Mesodermal cell (in vitro differentiated cells): ENCODE measurements at regions not wholly inside any gene's neighbourhood (a gene's known extent, or its start where the extent isn't known, plus 50 kb on each side); places are given as distances from the start of the nearest gene placed in this dataset.
"Not testable (repeated sequence)": the region's sequence is repeated elsewhere in the genome, so short reads cannot be mapped to it uniquely, and the experiment has no call there.

Source experiments
- H3K27ac ChIP-seq: 2 replicates; pipeline ENCODE4 v1.7.0; 2013; ENCODE audit warnings: mild to moderate bottlenecking, low read depth, low read length, moderate library complexity; ENCODE audit not compliant: severe bottlenecking
- H3K36me3 ChIP-seq: 2 replicates; pipeline ENCODE4 v1.7.1; 2013; ENCODE audit warnings: mild to moderate bottlenecking, low read length, moderate library complexity; ENCODE audit not compliant: control insufficient read depth, insufficient read depth
- H3K4me1 ChIP-seq: one replicate; pipeline ENCODE4 v1.7.1; 2013; ENCODE audit warnings: mild to moderate bottlenecking, low read length; ENCODE audit not compliant: insufficient read depth, control insufficient read depth, poor library complexity, severe bottlenecking
- H3K4me3 ChIP-seq: 2 replicates; pipeline ENCODE4 v1.7.0; 2013; ENCODE audit warnings: low read length, control low read depth, mild to moderate bottlenecking; ENCODE audit not compliant: insufficient read depth, poor library complexity, severe bottlenecking; ENCODE audit errors: extremely low read depth
- H3K9me3 ChIP-seq: 2 replicates; pipeline ENCODE4 v1.7.1; 2013; ENCODE audit warnings: mild to moderate bottlenecking, low read length, moderate library complexity; ENCODE audit not compliant: control insufficient read depth
- WGBS, 2 experiments: methylation state at CpG; one replicate each; pipeline ENCODE4 v1.1.5; 2013; ENCODE audit warnings: missing lambda C conversion rate in 2 of 2; ENCODE audit not compliant: insufficient coverage in 2 of 2; 5-methylcytosine and 5-hydroxymethylcytosine counted together

- Histone ChIP-seq H3K27ac (no peak overlapping the region), H3K9me3 (peaks cover 16% of the 10 kb centered on the region), H3K4me1 (no peaks in the 10 kb centered on the region), H3K36me3 (no peaks in the 10 kb centered on the region), H3K4me3 (no peak overlapping the region)
- 71 to 75% methylated on average over 1 to 2 of the region's 2 CpGs for WGBS, 2 experiments
Observed at GRCh38 chr9:101957705-101958104, 219.3 kb upstream of the GRIN3A start.

- no peaks in the 10 kb centered on the region for H3K4me1 ChIP-seq
- H3K4me3 ChIP-seq, result no peak overlapping the region
- WGBS, 2 experiments, result 33 to 67% methylated on average over 1 of the region's 1 CpG
- no peaks in the 10 kb centered on the region for H3K36me3 ChIP-seq
- peaks cover 14% of the 10 kb centered on the region for H3K9me3 ChIP-seq
- H3K27ac ChIP-seq, result no peak overlapping the region
Observed at GRCh38 chr9:101951598-101951997, 213.2 kb upstream of the GRIN3A start.

GRCh38 chr9:101931756-101932155 lies 193.3 kb upstream of the GRIN3A start:
- Histone ChIP-seq H3K27ac (no peak overlapping the region), H3K4me3 (no peak overlapping the region), H3K36me3 (no peaks in the 10 kb centered on the region), H3K4me1 (no peaks in the 10 kb centered on the region), H3K9me3 (peaks cover 5% of the 10 kb centered on the region)
- 50% methylated on average over 1 of the region's 2 CpGs; no CpG with 5 or more reads in 1 of the 2 experiments for WGBS, 2 experiments

- Histone ChIP-seq H3K9me3 (peaks cover 5% of the 10 kb centered on the region), H3K4me1 (no peaks in the 10 kb centered on the region), H3K4me3 (no peak overlapping the region), H3K36me3 (no peaks in the 10 kb centered on the region), H3K27ac (no peak overlapping the region)
Observed at GRCh38 chr9:101930783-101931182, 192.3 kb upstream of the GRIN3A start.

- H3K4me3 ChIP-seq, result no peak overlapping the region
- H3K9me3 ChIP-seq, result no peaks in the 10 kb centered on the region
- H3K27ac ChIP-seq, result no peak overlapping the region
- no peaks in the 10 kb centered on the region for H3K36me3 ChIP-seq
- no peaks in the 10 kb centered on the region for H3K4me1 ChIP-seq
Observed at GRCh38 chr9:101925498-101925897, 187.1 kb upstream of the GRIN3A start.

GRCh38 chr9:101923451-101923850 lies 185.0 kb upstream of the GRIN3A start:
- WGBS, 2 experiments, result 100% methylated on average over 1 of the region's 1 CpG; no CpG with 5 or more reads in 1 of the 2 experiments
- no peak overlapping the region for H3K27ac ChIP-seq
- H3K4me3 ChIP-seq, result no peak overlapping the region
- no peaks in the 10 kb centered on the region for H3K36me3 ChIP-seq
- no peaks in the 10 kb centered on the region for H3K4me1 ChIP-seq
- H3K9me3 ChIP-seq, result no peaks in the 10 kb centered on the region

GRCh38 chr9:101916948-101917347 lies 178.5 kb upstream of the GRIN3A start:
- 63 to 65% methylated on average over 3 of the region's 4 CpGs for WGBS, 2 experiments
- not testable (repeated sequence) for H3K36me3 ChIP-seq, H3K4me3 ChIP-seq, H3K9me3 ChIP-seq, H3K27ac ChIP-seq, H3K4me1 ChIP-seq

GRCh38 chr9:101915482-101915881 lies 177.0 kb upstream of the GRIN3A start:
- no peaks in the 10 kb centered on the region for H3K4me1 ChIP-seq
- WGBS, 2 experiments, result no CpG with 5 or more reads among the region's 1 CpG
- H3K4me3 ChIP-seq, result no peak overlapping the region
- H3K27ac ChIP-seq, result no peak overlapping the region
- no peaks in the 10 kb centered on the region for H3K36me3 ChIP-seq
- H3K9me3 ChIP-seq, result peaks cover 3% of the 10 kb centered on the region

- Histone ChIP-seq H3K27ac (no peak overlapping the region), H3K9me3 (peaks cover 3% of the 10 kb centered on the region)
- WGBS, 2 experiments, result no CpG with 5 or more reads among the region's 1 CpG
Observed at GRCh38 chr9:101912698-101913097, 174.3 kb upstream of the GRIN3A start.

GRCh38 chr9:101907466-101907865 lies 169.0 kb upstream of the GRIN3A start:
- no peak overlapping the region for H3K4me3 ChIP-seq
- no peaks in the 10 kb centered on the region for H3K4me1 ChIP-seq
- 55 to 83% methylated on average over 1 of the region's 2 CpGs for WGBS, 2 experiments

More at GRCh38 chr9:101912698-101913097, 174.3 kb upstream of the GRIN3A start:
- H3K36me3 ChIP-seq, result no peaks in the 10 kb centered on the region
- H3K4me1 ChIP-seq, result no peaks in the 10 kb centered on the region
- no peak overlapping the region for H3K4me3 ChIP-seq

GRCh38 chr9:101904845-101905244 lies 166.4 kb upstream of the GRIN3A start:
- H3K4me1 ChIP-seq, result no peaks in the 10 kb centered on the region
- no CpG with 5 or more reads among the region's 1 CpG for WGBS, 2 experiments
- H3K9me3 ChIP-seq, result peaks cover 3% of the 10 kb centered on the region
- no peak overlapping the region for H3K27ac ChIP-seq
- no peak overlapping the region for H3K4me3 ChIP-seq
- no peaks in the 10 kb centered on the region for H3K36me3 ChIP-seq

More at GRCh38 chr9:101907466-101907865, 169.0 kb upstream of the GRIN3A start:
- Histone ChIP-seq H3K36me3 (no peaks in the 10 kb centered on the region), H3K9me3 (peaks cover 6% of the 10 kb centered on the region), H3K27ac (no peak overlapping the region)
